Activated naive CD4-positive, alpha-beta T cell treated with anti-CD3 and anti-CD28 coated beads, Interleukin-2, amount 10 ng/mL, durations not matched to agents 7 days and 5 days (primary cell): ENCODE measurements at regions not wholly inside any gene's neighbourhood (a gene's known extent, or its start where the extent isn't known, plus 50 kb on each side); places are given as distances from the start of the nearest gene placed in this dataset.

Experiments
- CTCF ChIA-PET: fragments of 350-600 bp; sonication (Branson Sonifier 250); formaldehyde crosslinking; loops from one replicate; lab custom pipeline; 2021; ENCODE audit warnings: antibody characterized with exemption; lab: Charles Lee
- DNase-seq: peaks from one replicate; pipeline ENCODE4 v3.0.0-alpha.2; 2020
- H3K27ac Mint-ChIP-seq: one replicate; pipeline ENCODE4 v1.8.0; 2021; ENCODE audit warnings: mild to moderate bottlenecking, moderate library complexity, mixed read lengths
- H3K27me3 Mint-ChIP-seq: one replicate; pipeline ENCODE4 v1.8.0; 2021; ENCODE audit warnings: mild to moderate bottlenecking, mixed read lengths
- H3K36me3 Mint-ChIP-seq: one replicate; pipeline ENCODE4 v1.8.0; 2021; ENCODE audit warnings: mixed read lengths
- H3K4me1 Mint-ChIP-seq: one replicate; pipeline ENCODE4 v1.8.0; 2021; ENCODE audit warnings: mixed read lengths
- H3K4me3 Mint-ChIP-seq: one replicate; pipeline ENCODE4 v1.8.0; 2021; ENCODE audit warnings: mild to moderate bottlenecking, moderate library complexity, mixed read lengths
- H3K9me3 Mint-ChIP-seq: one replicate; pipeline ENCODE4 v1.8.0; 2021; ENCODE audit warnings: mixed read lengths

- H3K4me3 Mint-ChIP-seq, result no peak overlapping the region
These were observed 252.4 kb downstream of the GRB14 start for GRCh38 chr2:164368896-164369295.

GRCh38 chr2:164363646-164364045 is 257.6 kb downstream of the GRB14 start:
- no peaks in the 10 kb centered on the region for H3K36me3 Mint-ChIP-seq
- H3K9me3 Mint-ChIP-seq, result peaks cover 3% of the 10 kb centered on the region
- no peaks in the 10 kb centered on the region for H3K4me1 Mint-ChIP-seq
- no peak for DNase-seq
- no peak overlapping the region for H3K4me3 Mint-ChIP-seq
- H3K27me3 Mint-ChIP-seq, result no peaks in the 10 kb centered on the region
- CTCF ChIA-PET, result no interaction called here
- H3K27ac Mint-ChIP-seq, result no peak overlapping the region

More at GRCh38 chr2:164368896-164369295, 252.4 kb downstream of the GRB14 start:
- CTCF ChIA-PET, result no interaction called here
- Mint-ChIP-seq H3K36me3 (no peaks in the 10 kb centered on the region), H3K9me3 (peaks cover 12% of the 10 kb centered on the region), H3K27me3 (no peaks in the 10 kb centered on the region), H3K27ac (no peak overlapping the region), H3K4me1 (no peaks in the 10 kb centered on the region)
- DNase-seq, result no peak

GRCh38 chr2:164351536-164351935 is 269.7 kb downstream of the GRB14 start:
- DNase-seq, result no peak
- no peak overlapping the region for H3K4me3 Mint-ChIP-seq
- CTCF ChIA-PET, result no interaction called here
- H3K27ac Mint-ChIP-seq, result no peak overlapping the region
- H3K27me3 Mint-ChIP-seq, result no peaks in the 10 kb centered on the region
- H3K9me3 Mint-ChIP-seq, result peaks cover 7% of the 10 kb centered on the region
- no peaks in the 10 kb centered on the region for H3K4me1 Mint-ChIP-seq
- no peaks in the 10 kb centered on the region for H3K36me3 Mint-ChIP-seq

DNA sequence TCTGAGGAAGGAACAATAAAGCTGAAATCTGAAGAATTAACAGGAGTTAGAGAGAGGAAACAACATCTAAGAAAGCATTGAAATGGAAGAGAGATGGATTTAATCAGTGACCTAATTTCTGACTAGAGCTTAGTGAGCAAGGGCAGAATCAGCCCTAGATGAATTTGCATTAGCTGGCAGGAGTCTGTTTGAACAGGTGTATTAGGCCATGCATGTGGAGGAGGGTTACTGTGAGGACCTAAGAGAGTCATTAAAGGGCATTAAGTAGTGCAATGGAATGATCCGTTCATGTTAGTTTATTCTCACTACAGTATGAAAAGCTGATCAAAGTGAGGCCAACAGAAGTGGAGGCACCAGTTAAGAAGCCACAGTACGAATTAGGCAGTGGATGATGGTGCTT is 285.3 kb downstream of the GRB14 start:
- CTCF ChIA-PET, result no interaction called here
- no peak for DNase-seq
- Mint-ChIP-seq H3K4me1 (no peaks in the 10 kb centered on the region), H3K36me3 (no peaks in the 10 kb centered on the region), H3K4me3 (no peak overlapping the region), H3K27ac (no peak overlapping the region), H3K27me3 (no peaks in the 10 kb centered on the region), H3K9me3 (no peaks in the 10 kb centered on the region)

DNA sequence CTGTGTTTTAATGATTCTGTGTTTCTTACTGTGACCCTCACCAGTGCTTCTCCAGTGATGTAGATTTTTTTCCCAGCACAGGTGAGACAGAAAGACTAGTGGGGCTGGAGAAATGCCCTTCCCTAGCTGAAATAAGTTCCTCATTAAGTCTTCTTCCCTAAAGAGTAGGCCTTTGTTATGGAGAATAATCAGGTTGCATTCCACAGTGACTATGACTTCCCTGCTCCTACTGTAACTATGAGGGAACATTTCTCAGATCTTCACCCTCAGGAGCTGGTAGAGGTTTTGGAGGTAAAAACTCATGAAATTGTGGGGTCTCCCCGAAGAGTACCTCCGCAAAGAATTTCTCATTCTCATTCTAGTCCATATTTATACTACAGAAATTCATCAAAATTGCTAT is 286.2 kb downstream of the GRB14 start:
- CTCF ChIA-PET, result no interaction called here
- Mint-ChIP-seq H3K4me1 (no peaks in the 10 kb centered on the region), H3K36me3 (no peaks in the 10 kb centered on the region), H3K27me3 (no peaks in the 10 kb centered on the region), H3K27ac (no peak overlapping the region), H3K4me3 (no peak overlapping the region), H3K9me3 (no peaks in the 10 kb centered on the region)
- no peak for DNase-seq

GRCh38 chr2:164328310-164328709 is 293.0 kb downstream of the GRB14 start:
- CTCF ChIA-PET, result no interaction called here
- no peaks in the 10 kb centered on the region for H3K36me3 Mint-ChIP-seq
- DNase-seq, result no peak

GRCh38 chr2:164323978-164324377 is 297.3 kb downstream of the GRB14 start:
- peaks cover 8% of the 10 kb centered on the region for H3K9me3 Mint-ChIP-seq
- no peak for DNase-seq
- no peak overlapping the region for H3K27ac Mint-ChIP-seq
- no peak overlapping the region for H3K4me3 Mint-ChIP-seq
- no peaks in the 10 kb centered on the region for H3K4me1 Mint-ChIP-seq
- H3K27me3 Mint-ChIP-seq, result no peaks in the 10 kb centered on the region
- H3K36me3 Mint-ChIP-seq, result no peaks in the 10 kb centered on the region
- CTCF ChIA-PET, result no interaction called here

More at GRCh38 chr2:164328310-164328709, 293.0 kb downstream of the GRB14 start:
- Mint-ChIP-seq H3K9me3 (peaks cover 4% of the 10 kb centered on the region), H3K27ac (no peak overlapping the region), H3K4me3 (no peak overlapping the region), H3K4me1 (no peaks in the 10 kb centered on the region), H3K27me3 (no peaks in the 10 kb centered on the region)

GRCh38 chr2:164314148-164314547 is 307.1 kb downstream of the GRB14 start:
- no peak for DNase-seq
- Mint-ChIP-seq H3K27me3 (no peaks in the 10 kb centered on the region), H3K9me3 (peaks cover 2% of the 10 kb centered on the region), H3K4me1 (no peaks in the 10 kb centered on the region), H3K27ac (no peak overlapping the region), H3K36me3 (no peaks in the 10 kb centered on the region), H3K4me3 (no peak overlapping the region)
- CTCF ChIA-PET, result no interaction called here

- no peak overlapping the region for H3K27ac Mint-ChIP-seq
- H3K27me3 Mint-ChIP-seq, result no peaks in the 10 kb centered on the region
- peaks cover 2% of the 10 kb centered on the region for H3K9me3 Mint-ChIP-seq
- CTCF ChIA-PET, result no interaction called here
- H3K36me3 Mint-ChIP-seq, result no peaks in the 10 kb centered on the region
- no peak for DNase-seq
- H3K4me1 Mint-ChIP-seq, result no peaks in the 10 kb centered on the region
- H3K4me3 Mint-ChIP-seq, result no peak overlapping the region
These were observed 314.4 kb downstream of the GRB14 start for GRCh38 chr2:164306872-164307271.

- H3K4me1 Mint-ChIP-seq, result no peaks in the 10 kb centered on the region
- DNase-seq, result no peak
These were observed 318.5 kb downstream of the GRB14 start for GRCh38 chr2:164302786-164303185.

GRCh38 chr2:164288235-164288634 is 333.0 kb downstream of the GRB14 start:
- Mint-ChIP-seq H3K4me3 (no peak overlapping the region), H3K27me3 (no peaks in the 10 kb centered on the region), H3K9me3 (peaks cover 9% of the 10 kb centered on the region), H3K36me3 (no peaks in the 10 kb centered on the region), H3K27ac (no peak overlapping the region), H3K4me1 (no peaks in the 10 kb centered on the region)
- CTCF ChIA-PET, result interaction anchor here (0.7 kb wide), 1 partner anchor 116 kb away, joined by 3 read pairs; no protein-coding TSS in a partner anchor
- DNase-seq, result no peak

More at GRCh38 chr2:164302786-164303185, 318.5 kb downstream of the GRB14 start:
- no peak overlapping the region for H3K27ac Mint-ChIP-seq
- no peaks in the 10 kb centered on the region for H3K27me3 Mint-ChIP-seq
- no peaks in the 10 kb centered on the region for H3K36me3 Mint-ChIP-seq
- H3K9me3 Mint-ChIP-seq, result peaks cover 17% of the 10 kb centered on the region
- H3K4me3 Mint-ChIP-seq, result no peak overlapping the region
- CTCF ChIA-PET, result no interaction called here

GRCh38 chr2:164287056-164287455 is 334.2 kb downstream of the GRB14 start:
- no peak for DNase-seq
- Mint-ChIP-seq H3K27me3 (no peaks in the 10 kb centered on the region), H3K4me3 (no peak overlapping the region), H3K27ac (no peak overlapping the region), H3K4me1 (no peaks in the 10 kb centered on the region), H3K36me3 (no peaks in the 10 kb centered on the region), H3K9me3 (peaks cover 6% of the 10 kb centered on the region)
- CTCF ChIA-PET, result no interaction called here

DNA sequence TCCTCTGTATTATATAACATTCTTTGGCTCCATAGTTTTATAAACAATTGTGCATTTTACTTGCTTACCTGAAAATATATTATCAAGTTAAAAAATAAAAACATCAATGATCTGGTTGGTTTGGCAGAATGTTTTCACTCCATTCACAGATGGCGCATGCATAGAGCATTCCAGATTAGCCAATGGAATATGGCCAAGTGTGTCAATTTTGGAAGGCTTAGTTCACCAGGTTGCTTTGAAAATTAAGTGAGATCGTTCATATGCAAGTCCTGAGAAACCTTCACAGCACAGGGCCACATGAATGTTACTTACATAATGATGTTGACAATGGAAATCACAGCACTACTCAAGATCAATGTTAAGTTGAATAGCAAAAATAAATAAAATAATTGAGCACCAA is 335.7 kb downstream of the GRB14 start:
- H3K4me3 Mint-ChIP-seq, result no peak overlapping the region
- no peak overlapping the region for H3K27ac Mint-ChIP-seq
- CTCF ChIA-PET, result no interaction called here
- no peaks in the 10 kb centered on the region for H3K27me3 Mint-ChIP-seq
- peaks cover 6% of the 10 kb centered on the region for H3K9me3 Mint-ChIP-seq
- no peaks in the 10 kb centered on the region for H3K36me3 Mint-ChIP-seq
- H3K4me1 Mint-ChIP-seq, result no peaks in the 10 kb centered on the region
- DNase-seq, result no peak

- no peak overlapping the region for H3K4me3 Mint-ChIP-seq
- H3K27me3 Mint-ChIP-seq, result no peaks in the 10 kb centered on the region
- CTCF ChIA-PET, result no interaction called here
- no peak overlapping the region for H3K27ac Mint-ChIP-seq
- H3K36me3 Mint-ChIP-seq, result no peaks in the 10 kb centered on the region
- no peaks in the 10 kb centered on the region for H3K4me1 Mint-ChIP-seq
- H3K9me3 Mint-ChIP-seq, result peaks cover 7% of the 10 kb centered on the region
- no peak for DNase-seq
These were observed 339.4 kb downstream of the GRB14 start for GRCh38 chr2:164281896-164282295.

DNA sequence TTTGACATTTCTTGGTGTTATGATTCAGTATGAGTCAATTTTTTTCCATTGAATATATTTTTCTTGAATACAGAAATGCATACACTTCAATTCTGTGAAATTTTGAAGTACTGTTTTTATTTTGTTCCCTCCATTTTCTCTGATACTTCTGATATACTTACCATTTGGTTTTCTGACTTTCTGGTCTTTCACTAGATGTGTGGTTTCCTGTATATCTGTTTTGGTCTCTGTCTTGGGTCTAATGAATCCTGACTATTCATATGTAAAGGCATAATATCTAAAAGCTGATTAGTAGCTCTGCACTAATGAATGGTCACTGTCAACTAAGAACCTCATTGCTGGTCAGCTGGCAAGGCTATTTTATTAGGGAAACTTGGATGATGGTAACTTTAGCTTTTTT is 345.6 kb downstream of the GRB14 start:
- Mint-ChIP-seq H3K27ac (no peak overlapping the region), H3K4me3 (no peak overlapping the region), H3K4me1 (no peaks in the 10 kb centered on the region), H3K9me3 (peaks cover 7% of the 10 kb centered on the region), H3K36me3 (no peaks in the 10 kb centered on the region), H3K27me3 (no peaks in the 10 kb centered on the region)
- DNase-seq, result no peak
- CTCF ChIA-PET, result no interaction called here

GRCh38 chr2:164260506-164260905 is 360.8 kb downstream of the GRB14 start:
- Mint-ChIP-seq H3K9me3 (peaks cover 9% of the 10 kb centered on the region), H3K27me3 (no peaks in the 10 kb centered on the region), H3K27ac (no peak overlapping the region), H3K4me3 (no peak overlapping the region), H3K4me1 (no peaks in the 10 kb centered on the region), H3K36me3 (no peaks in the 10 kb centered on the region)
- CTCF ChIA-PET, result no interaction called here
- no peak for DNase-seq
